ENCODE measurements at regions not wholly inside any gene's neighbourhood (a gene's known extent, or its start where the extent isn't known, plus 50 kb on each side); places are given as distances from the start of the nearest gene placed in this dataset.

DNA sequence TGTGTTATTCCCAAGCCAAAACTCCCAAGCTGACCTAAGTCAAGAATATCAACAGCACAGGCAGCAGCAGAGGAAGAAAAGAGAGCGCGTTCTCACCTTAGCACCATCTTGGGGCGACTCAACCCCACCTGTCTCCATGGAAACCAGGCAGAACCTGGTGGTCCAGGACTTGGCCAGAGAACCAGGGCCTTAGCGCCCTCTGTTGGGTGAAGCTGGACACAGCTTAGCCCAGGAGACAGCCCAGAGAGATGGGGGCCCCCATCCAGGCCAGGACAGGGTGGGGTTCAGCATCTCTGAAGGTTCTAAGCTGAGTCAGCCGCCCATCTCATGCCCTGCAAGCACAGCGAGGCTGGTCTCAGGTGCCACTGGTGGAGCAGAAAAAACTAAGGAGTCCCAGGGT, 60.1 kb upstream of the TMEM132E start:
- TF ChIP-seq, protein P1, sequence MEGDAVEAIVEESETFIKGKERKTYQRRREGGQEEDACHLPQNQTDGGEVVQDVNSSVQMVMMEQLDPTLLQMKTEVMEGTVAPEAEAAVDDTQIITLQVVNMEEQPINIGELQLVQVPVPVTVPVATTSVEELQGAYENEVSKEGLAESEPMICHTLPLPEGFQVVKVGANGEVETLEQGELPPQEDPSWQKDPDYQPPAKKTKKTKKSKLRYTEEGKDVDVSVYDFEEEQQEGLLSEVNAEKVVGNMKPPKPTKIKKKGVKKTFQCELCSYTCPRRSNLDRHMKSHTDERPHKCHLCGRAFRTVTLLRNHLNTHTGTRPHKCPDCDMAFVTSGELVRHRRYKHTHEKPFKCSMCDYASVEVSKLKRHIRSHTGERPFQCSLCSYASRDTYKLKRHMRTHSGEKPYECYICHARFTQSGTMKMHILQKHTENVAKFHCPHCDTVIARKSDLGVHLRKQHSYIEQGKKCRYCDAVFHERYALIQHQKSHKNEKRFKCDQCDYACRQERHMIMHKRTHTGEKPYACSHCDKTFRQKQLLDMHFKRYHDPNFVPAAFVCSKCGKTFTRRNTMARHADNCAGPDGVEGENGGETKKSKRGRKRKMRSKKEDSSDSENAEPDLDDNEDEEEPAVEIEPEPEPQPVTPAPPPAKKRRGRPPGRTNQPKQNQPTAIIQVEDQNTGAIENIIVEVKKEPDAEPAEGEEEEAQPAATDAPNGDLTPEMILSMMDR (IDR thresholded peaks at IDR 0.05), result peak in 5 of 6 experiments; percentile 28 to 49 (median 34)
- no peak for TF ChIP-seq POLR2A (IDR thresholded peaks at IDR 0.05)
